NCI-H82 (cell line): ENCODE measurements at regions not wholly inside any gene's neighbourhood (a gene's known extent, or its start where the extent isn't known, plus 50 kb on each side); places are given as distances from the start of the nearest gene placed in this dataset.
"Not testable (repeated sequence)": the region's sequence is repeated elsewhere in the genome, so short reads cannot be mapped to it uniquely, and the experiment has no call there.

Source experiments
- DNase-seq: peaks from one replicate; lab custom pipeline; 2025; lab: John Stamatoyannopoulos, UW

DNA sequence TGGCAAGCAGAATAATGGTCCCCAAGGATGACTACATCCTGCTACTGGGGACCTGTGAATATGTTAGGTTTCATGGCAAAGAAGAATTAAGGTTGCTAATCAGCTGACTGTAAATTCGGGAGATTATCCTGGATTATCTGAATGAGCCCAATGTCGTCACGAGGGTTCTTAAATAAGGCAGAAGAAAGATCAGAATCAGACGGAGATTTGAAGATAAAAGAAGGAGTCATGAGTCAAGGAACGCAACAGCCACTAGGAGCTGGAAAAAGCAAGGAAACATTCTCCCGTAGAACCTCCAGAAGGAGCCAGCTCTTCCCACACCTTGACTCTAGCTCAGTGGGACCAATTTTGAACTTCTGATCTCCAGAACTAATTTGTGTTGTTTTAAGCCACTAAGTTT is 82.9 kb upstream of the APBB1IP start:
- peak; percentile 37 for DNase-seq

DNA sequence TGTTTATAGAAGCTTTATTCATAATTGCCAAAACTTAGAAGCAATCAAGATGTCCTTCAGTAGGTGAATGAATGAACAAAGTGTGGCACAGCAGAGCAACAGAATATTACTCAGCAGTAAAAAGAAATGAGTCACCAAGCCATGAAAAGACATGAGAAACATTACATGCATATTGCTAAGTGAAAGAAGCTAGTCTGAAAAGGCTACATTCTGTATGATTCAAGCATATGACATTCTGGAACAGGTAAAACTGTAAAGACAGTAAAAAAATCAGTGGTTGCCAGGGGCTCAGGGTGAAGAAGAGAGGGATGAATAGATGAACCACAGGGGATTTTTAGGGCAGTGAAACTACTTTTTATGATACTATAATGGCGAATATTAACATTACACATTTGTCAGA is 80.9 kb upstream of the APBB1IP start:
- no peak for DNase-seq

DNA sequence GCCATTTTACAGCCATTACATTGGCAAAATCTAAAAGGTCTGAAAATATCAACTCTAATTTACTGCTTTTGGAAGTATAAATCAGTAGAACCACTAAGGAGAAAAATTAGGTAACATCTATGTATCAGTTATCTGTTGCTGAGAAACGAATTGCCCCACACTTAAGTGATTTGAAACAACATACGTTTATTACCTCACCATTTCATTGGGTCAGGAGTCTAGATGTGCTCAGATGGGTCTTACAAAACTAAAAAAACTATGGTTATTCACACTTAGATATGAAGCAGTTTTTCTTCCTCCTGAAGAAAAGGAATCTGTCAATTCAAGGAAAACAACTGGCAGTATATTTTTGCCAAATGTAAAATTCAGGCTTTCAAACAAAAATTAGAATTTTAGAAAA is 80.1 kb upstream of the APBB1IP start:
- DNase-seq = no peak

DNA sequence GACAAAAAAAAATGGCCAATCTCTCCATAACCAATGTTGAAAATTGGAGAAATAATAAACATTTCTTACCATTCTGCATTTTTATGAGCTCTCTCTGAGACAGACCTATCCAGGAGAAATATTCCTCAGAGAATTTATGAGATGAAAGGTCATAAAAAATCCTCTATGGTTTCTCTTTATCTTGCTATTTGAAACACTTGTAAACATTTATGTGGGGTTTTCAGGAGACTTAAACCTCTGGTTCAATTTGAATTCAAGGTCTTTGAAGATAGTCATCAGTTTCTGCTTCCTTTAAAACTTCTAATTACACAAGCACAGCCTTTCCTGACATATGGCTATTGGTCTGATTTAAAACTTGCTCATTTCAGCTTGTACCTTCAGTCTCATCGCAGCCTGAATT is 78.5 kb upstream of the APBB1IP start:
- DNase-seq = no peak

DNA sequence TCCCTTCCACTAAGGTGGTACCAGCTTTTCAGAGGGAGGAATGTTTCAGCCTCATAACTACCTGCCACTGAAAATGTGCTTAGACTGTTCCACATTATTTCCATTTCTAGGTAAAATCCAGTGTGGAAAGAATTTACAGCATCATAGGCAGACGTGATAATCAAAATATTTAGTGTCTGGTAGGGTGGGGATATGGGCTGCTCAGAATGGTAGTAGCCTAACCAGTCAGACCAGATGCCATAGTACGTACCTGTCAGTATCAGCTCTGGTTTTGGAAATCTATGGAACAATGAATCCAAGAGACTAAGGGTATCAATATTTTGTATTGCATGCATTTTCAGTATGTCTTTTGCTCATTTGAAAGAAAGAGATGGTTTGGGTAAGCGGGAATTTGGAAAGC is 76.8 kb upstream of the APBB1IP start:
- no peak for DNase-seq

DNA sequence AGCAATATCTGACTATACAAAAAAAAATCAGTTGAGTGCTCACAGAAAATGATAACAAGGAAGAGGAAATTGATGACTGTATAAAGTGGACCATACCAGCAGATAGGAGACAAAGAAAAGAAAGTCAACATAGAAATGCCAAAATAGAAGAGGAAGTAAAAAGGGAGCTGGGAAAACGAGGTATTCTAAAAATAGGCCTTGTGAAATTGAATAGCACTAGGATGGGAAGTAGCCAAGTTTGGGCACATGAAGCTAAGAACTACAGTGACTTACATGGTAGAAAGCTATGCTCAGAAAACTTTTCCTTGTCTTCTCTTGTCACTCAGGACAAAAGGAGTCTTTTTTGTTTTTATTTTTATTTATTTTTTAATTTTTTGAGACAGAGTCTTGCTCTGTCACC is 76.2 kb upstream of the APBB1IP start:
- no peak for DNase-seq

DNA sequence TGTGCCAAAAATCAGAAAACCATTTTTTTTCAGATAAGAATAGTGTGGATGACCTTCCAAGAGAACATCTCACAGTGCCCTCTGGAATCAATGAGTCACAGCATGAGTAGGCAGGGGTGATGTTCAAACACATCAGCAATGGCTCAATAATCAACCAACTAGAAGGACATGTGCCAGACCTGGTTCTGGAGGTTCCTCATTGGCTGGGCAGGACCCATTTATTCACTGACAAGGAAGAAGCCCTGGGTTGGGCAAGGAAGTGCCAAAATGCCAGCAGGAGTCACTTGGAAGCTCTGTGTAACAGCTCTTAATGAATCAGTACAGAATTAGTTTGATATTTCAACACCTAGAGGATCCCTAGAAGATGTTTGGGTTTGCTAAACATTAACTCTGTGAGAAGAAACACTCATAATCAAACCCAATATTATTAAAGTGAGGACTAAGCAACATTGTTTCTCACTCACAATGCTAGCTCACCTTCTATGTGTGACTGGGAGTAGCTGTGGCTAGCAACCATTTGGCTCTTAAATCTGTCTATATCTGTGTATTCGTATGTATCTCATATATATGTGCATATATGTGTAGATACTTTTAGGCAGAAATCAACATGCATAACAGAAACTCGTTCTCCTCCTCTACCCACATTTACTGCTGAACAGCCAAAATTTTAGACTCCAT is 72.3 kb upstream of the APBB1IP start:
- no peak for DNase-seq

DNA sequence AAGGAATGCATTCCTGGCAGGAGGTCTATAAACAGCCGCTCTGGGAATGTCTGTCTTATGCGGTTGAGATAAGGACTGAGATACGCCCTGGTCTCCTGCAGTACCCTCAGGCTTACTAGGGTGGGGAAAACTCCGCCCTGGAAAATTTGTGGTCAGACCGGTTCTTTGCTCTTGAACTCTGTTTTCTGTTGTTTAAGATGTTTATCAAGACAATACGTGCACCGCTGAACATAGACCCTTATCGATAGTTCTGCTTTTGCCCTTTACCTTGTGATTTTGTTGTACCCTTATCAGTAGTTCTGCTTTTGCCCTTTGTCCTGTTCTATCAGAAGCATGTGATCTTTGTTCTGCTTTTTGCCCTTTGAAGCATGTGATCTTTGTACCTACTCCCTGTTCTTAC is 71.1 kb upstream of the APBB1IP start:
- not testable (repeated sequence) for DNase-seq

DNA sequence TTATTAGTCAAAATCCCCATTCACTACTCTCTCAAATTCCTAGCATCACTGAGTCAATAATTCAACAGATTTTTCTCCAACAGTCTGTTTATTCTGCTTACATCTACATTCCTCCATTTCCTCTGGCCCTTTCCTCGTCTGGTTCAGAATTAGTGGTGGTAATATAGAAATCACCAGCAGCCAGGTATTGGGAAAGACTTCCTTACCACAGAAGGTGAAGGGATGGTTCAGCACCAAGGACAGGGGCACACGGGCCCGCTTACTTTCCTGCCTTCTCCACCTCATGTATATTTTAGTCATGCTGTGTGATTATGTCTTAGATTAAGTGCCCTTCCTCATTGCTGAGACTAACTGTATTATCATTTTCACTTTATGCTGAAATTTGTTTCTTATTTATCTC is 70.4 kb upstream of the APBB1IP start:
- DNase-seq = no peak

DNA sequence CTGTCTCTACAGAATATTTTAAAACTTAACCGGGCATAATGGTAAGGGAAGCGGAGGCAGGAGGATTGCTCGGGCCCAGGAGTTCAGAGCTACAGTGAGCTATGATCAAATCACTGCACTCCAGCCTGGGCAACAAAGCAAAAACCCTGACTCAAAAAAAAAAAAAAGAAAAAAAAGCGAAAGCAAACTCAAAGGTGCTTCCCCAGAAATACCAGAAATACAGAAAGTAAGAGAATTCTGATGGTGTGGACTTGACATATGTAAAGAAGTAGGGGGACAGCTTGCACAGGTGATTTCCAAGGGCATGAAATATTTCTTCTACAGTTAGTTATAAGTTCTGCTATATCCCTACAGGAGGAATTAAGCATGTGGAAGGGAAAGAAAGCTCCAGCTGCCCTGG is 69.7 kb upstream of the APBB1IP start:
- no peak for DNase-seq

DNA sequence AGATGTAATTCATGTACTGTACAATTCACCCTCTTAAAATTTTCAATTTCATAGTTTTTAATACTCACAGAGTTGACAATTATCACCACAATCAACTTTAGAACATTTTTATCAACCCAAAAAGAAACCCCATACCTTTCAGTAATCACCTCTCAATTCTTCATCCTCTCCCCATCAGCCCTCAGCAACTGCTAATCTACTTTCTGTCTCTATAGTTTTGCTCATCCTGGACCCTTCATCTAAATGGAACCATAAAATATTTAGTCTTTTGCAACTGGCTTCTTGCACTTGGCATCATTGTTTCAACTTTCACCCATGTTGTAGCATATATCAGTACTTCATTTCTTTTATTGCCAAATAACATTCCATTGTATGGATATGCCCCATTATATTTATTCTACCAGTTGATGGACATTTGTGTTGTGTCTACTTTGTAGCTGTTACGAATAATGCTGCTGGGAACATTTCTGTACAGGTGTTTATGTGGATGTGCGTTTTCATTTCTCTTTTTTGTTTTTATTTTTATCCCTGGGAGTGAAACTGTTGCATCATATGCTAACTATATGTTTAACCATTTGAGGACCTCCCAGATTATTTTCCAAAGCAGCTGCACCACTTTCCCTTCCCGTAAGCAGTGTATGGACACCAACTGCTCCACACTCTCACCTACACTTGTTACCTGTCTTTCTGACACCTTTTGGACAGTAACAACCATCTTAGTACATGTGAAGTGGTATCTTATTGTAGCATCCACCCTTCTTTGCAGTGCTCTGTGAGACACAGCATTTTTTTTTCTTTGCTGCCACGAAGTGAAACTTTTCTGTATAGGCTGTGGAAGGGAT is 65.4 kb upstream of the APBB1IP start:
- DNase-seq = no peak

DNA sequence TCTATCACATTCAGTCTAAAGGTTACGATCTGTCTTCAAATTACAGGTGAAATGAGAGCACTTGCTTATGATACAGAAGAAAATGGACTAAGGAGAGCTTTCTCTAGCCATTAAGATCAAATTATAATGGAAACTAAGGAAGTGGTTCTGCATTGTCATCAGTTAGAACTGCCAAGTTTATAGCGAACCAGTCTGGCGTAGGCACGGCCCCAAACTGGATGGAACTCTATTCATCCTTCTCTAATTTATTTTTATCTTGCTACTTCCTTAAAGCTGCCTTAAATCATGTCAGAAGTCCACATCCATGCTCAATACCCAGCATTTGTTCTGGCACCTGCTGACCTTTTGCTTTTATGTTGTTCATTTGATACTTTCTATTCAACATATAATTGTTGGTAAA is 63.7 kb upstream of the APBB1IP start:
- DNase-seq = no peak

DNA sequence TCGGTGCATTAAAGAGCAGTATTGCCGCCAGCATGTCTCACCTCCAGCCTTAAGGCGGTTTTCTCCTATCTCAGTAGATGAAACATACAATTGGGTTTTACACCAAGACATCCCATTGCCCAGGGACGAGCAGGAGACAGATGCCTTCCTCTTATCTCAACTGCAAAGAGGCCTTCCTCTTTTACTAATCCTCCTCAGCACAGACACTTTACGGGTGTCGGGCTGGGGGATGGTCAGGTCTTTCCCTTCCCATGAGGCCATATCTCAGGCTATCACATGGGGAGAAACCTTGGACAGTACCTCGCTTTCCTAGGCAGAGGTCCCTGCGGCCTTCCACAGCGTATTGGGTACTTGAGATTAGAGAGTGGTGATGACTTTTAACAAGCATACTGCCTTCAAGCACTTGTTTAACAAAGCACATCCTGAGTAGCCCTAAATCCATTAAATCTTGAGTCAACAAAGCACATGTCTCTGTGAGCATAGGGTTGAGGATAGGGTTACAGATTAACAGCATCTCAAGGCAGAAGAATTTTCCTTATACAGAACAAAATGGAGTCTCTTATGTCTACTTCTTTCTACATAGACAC is 60.8 kb upstream of the APBB1IP start:
- peak; percentile 74 for DNase-seq

DNA sequence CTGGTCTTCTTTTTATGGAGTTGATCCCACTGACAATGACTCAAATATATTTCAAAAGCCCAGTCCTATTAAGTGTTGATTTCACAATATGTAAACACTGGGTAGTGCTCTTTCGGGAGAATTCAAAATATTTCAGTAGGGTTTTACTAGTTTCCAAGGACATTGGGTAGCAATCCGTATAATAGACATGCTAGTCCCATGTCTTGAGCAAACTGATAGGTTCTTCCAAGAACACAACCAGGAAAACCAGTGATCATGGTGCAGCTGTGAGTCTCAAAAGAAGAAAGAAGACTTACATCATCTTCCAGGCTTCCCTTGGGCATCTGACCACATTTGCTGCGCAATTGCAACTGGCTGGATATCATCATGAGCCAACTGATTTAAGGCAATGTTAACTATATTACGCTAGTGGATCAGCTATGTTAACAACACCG is 59.3 kb upstream of the APBB1IP start:
- DNase-seq = no peak

DNA sequence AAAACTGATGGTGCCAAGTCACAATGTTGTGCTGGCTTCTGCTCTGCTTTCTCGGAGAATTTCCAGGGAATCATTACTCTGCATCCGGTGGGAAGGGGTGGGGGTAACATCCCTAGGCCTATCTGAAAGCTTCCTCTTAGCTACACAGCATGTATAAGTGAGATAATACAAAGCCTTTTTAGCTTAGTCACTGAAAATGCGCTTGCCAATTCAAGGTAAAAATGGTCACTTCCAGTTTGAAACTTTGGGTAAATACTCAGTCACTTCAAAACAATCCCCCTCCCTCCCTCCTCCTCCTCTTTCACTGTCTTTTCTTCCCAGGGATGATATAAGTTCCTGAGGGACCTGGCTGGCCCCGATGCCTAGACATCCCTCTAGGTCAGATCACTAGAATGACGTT is 57.3 kb upstream of the APBB1IP start:
- DNase-seq = no peak

DNA sequence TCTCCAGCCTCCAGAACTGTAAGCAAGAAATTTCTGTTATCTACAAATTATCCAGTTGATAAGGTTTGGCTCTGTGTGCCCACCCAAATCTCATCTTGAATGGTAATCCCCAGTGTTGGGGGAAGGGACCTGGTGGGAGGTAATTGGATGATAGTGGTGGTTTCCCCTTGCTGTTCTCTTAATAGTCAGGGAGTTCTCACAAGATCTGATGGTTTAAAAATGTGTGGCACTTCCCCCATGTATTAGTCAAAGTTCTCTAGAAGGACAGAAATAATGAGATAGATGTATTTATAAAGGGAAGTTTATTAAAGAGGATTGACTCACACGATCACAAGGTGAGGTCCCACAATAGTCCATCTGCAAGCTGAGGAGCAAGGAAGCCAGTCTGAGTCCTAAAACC is 56.2 kb upstream of the APBB1IP start:
- DNase-seq = peak; percentile 1

DNA sequence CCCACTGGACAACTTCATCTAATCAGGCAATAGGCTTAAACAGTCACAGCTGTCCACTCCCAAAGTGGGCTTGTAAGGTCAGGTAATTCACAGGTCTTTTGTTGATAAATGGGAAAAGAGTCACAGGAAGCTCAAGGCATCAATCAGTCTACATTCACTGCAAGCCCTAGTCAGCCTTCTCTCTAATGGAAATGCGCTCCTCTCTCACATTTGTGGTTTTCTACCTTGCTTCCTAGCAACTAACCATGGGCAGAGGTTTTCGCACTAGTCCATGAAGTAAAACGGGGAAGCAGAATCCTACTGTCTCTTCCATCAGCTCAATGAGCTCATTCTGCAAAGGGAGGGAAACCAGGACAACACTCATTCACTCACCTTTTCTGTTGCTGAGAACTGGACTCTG is 53.5 kb upstream of the APBB1IP start:
- DNase-seq = no peak

DNA sequence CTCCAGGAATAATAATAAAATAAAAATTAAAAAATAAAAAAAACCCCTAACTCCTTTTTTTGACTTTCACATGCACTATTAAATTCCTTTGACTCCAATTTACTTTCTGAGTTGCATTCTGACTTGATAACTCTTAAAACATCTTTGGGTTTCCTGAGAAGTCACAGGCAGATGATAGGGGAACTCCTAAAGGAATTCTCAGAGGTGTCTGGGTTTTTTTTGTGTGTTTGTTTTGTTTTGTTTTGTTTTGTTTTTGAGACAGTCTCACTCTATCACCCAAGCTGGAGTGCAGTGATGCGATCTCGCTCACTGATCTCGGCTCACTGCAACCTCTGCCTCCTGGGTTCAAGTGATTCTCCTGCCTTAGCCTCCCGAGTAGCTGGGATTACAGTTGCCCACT is 52.7 kb upstream of the APBB1IP start:
- DNase-seq = no peak

DNA sequence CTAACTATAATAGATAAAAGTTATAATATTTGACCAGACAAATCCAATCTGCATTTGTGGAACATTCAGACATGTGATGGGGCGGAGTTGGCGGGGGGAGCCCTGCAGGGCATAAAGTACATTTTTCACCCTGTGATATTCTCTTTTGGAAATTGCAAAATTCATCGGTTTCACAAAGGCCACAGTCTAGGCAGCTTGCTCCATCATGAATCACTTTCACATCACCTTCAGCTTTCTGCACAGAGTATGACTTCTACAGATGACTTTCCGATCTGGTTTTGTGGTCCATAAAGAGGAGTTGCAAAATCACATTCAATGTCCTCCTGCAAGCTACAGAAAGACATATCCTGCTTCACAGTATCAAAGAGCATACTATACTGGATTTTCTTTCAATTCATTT is 51.4 kb upstream of the APBB1IP start:
- DNase-seq = no peak
